Amniotic stem cell (primary cell): ENCODE measurements at regions not wholly inside any gene's neighbourhood (a gene's known extent, or its start where the extent isn't known, plus 50 kb on each side); places are given as distances from the start of the nearest gene placed in this dataset.
A peak's percentile ranks its signal among the peaks of the same experiment; 100 is the strongest.

ENCODE experiments used
- DNase-seq: peaks from one replicate; lab custom pipeline; 2025; lab: John Stamatoyannopoulos, UW

GRCh38 chr2:79355569-79355968, 157.3 kb upstream of the CTNNA2 start:
- DNase-seq, result no peak

GRCh38 chr2:79327460-79327859, 167.9 kb upstream of the REG3A start:
- no peak for DNase-seq

- no peak for DNase-seq
Measured at GRCh38 chr2:79320871-79321270, 161.3 kb upstream of the REG3A start.

- no peak for DNase-seq
Measured at GRCh38 chr2:79294994-79295393, 135.4 kb upstream of the REG3A start.

- no peak for DNase-seq
Measured at GRCh38 chr2:79292958-79293315, 133.4 kb upstream of the REG3A start.

- no peak for DNase-seq
Measured at GRCh38 chr2:79292239-79292957, 132.8 kb upstream of the REG3A start.

GRCh38 chr2:79275863-79276262, 116.3 kb upstream of the REG3A start:
- DNase-seq, result no peak

GRCh38 chr2:79275197-79275596, 115.6 kb upstream of the REG3A start:
- no peak for DNase-seq

GRCh38 chr2:79272616-79273015, 113.1 kb upstream of the REG3A start:
- no peak for DNase-seq

- no peak for DNase-seq
Measured at GRCh38 chr2:79271456-79271855, 111.9 kb upstream of the REG3A start.

GRCh38 chr2:79260848-79261247, 101.3 kb upstream of the REG3A start:
- DNase-seq, result no peak

GRCh38 chr2:79259959-79260358, 100.4 kb upstream of the REG3A start:
- DNase-seq, result no peak

GRCh38 chr2:79259296-79259695, 99.7 kb upstream of the REG3A start:
- DNase-seq, result no peak

- no peak for DNase-seq
Measured at GRCh38 chr2:79253243-79253774, 93.8 kb upstream of the REG3A start.

GRCh38 chr2:79250656-79251055, 91.1 kb upstream of the REG3A start:
- DNase-seq, result no peak

- DNase-seq, result no peak
Measured at GRCh38 chr2:79248776-79249175, 89.2 kb upstream of the REG3A start.

GRCh38 chr2:79235135-79235534, 75.6 kb upstream of the REG3A start:
- no peak for DNase-seq

GRCh38 chr2:79223539-79223938, 64.0 kb upstream of the REG3A start:
- no peak for DNase-seq

GRCh38 chr2:79219383-79219988, 59.9 kb upstream of the REG3A start:
- peak; percentile 3 for DNase-seq

GRCh38 chr2:79210274-79210917, 50.8 kb upstream of the REG3A start:
- no peak for DNase-seq
